ENCODE measurements at regions not wholly inside any gene's neighbourhood (a gene's known extent, or its start where the extent isn't known, plus 50 kb on each side); places are given as distances from the start of the nearest gene placed in this dataset.

- peaks cover 9% of the 10 kb centered on the region for H3K4me1 ChIP-seq (ENCODE audit: control insufficient read depth, low read length)
- H3K27ac ChIP-seq (ENCODE audit: low read depth, low read length) = no peak overlapping the region
- no peaks in the 10 kb centered on the region for H3K27me3 ChIP-seq (ENCODE audit: control insufficient read depth, low read length)
- H3K4me2 ChIP-seq (ENCODE audit: low read length) = no peak overlapping the region
- TF ChIP-seq EZH2phosphoT487 (IDR thresholded peaks at IDR 0.05; ENCODE audit: borderline replicate concordance, low read length) (no peak), CTCF (IDR thresholded peaks at IDR 0.05; ENCODE audit: low read depth, low read length, poor library complexity, severe bottlenecking) (no peak)
- H3K36me3 ChIP-seq (ENCODE audit: control insufficient read depth, low read length) = no peaks in the 10 kb centered on the region
- H3K4me3 ChIP-seq (ENCODE audit: low read length) = no peak overlapping the region
- no peaks in the 10 kb centered on the region for H3K9me2 ChIP-seq (replicated peaks; ENCODE audit: control insufficient read depth, low read length)
- H3K79me2 ChIP-seq (ENCODE audit: control insufficient read depth, low read length) = no peaks in the 10 kb centered on the region
- no peaks in the 10 kb centered on the region for H3K9me3 ChIP-seq (ENCODE audit: control insufficient read depth, insufficient read depth, low read length)
- H3F3A ChIP-seq (ENCODE audit: control insufficient read depth, insufficient read depth) = no peaks in the 10 kb centered on the region
- H4K20me1 ChIP-seq (ENCODE audit: control insufficient read depth, insufficient read depth, low read depth, low read length) = no peaks in the 10 kb centered on the region
These were observed 746.1 kb downstream of the C12orf50 start for GRCh38 chr12:87283111-87283510.

GRCh38 chr12:87280893-87281292 is 748.3 kb downstream of the C12orf50 start:
- Histone ChIP-seq H3K27me3 (ENCODE audit: control insufficient read depth, low read length) (no peaks in the 10 kb centered on the region), H3K36me3 (ENCODE audit: control insufficient read depth, low read length) (no peaks in the 10 kb centered on the region), H3K9me2 (replicated peaks; ENCODE audit: control insufficient read depth, low read length) (no peaks in the 10 kb centered on the region), H3K4me3 (ENCODE audit: low read length) (no peak overlapping the region), H3K27ac (ENCODE audit: low read depth, low read length) (no peak overlapping the region), H3K79me2 (ENCODE audit: control insufficient read depth, low read length) (no peaks in the 10 kb centered on the region), H4K20me1 (ENCODE audit: control insufficient read depth, insufficient read depth, low read depth, low read length) (no peaks in the 10 kb centered on the region), H3K4me1 (ENCODE audit: control insufficient read depth, low read length) (peaks cover 9% of the 10 kb centered on the region), H3K9me3 (ENCODE audit: control insufficient read depth, insufficient read depth, low read length) (no peaks in the 10 kb centered on the region), H3K4me2 (ENCODE audit: low read length) (0 out of 2 replicates have a peak overlapping the region, but pooled peaks have one; percentile 33), H3F3A (ENCODE audit: control insufficient read depth, insufficient read depth) (no peaks in the 10 kb centered on the region)
- no peak for TF ChIP-seq CTCF (IDR thresholded peaks at IDR 0.05; ENCODE audit: low read depth, low read length, poor library complexity, severe bottlenecking)
- TF ChIP-seq EZH2phosphoT487 (IDR thresholded peaks at IDR 0.05; ENCODE audit: borderline replicate concordance, low read length) = no peak

- Histone ChIP-seq H3K9me3 (ENCODE audit: control insufficient read depth, insufficient read depth, low read length) (no peaks in the 10 kb centered on the region), H3K4me1 (ENCODE audit: control insufficient read depth, low read length) (peaks cover 9% of the 10 kb centered on the region), H3K4me3 (ENCODE audit: low read length) (0 out of 2 replicates have a peak overlapping the region, but pooled peaks have one; percentile 5), H3K27me3 (ENCODE audit: control insufficient read depth, low read length) (no peaks in the 10 kb centered on the region), H3K4me2 (ENCODE audit: low read length) (peak overlapping the region; percentile 33; the same call in 1 of the 2 replicates), H3F3A (ENCODE audit: control insufficient read depth, insufficient read depth) (no peaks in the 10 kb centered on the region), H3K79me2 (ENCODE audit: control insufficient read depth, low read length) (no peaks in the 10 kb centered on the region), H3K9me2 (replicated peaks; ENCODE audit: control insufficient read depth, low read length) (no peaks in the 10 kb centered on the region), H4K20me1 (ENCODE audit: control insufficient read depth, insufficient read depth, low read depth, low read length) (no peaks in the 10 kb centered on the region), H3K36me3 (ENCODE audit: control insufficient read depth, low read length) (no peaks in the 10 kb centered on the region), H3K27ac (ENCODE audit: low read depth, low read length) (no peak overlapping the region)
- TF ChIP-seq CTCF (IDR thresholded peaks at IDR 0.05; ENCODE audit: low read depth, low read length, poor library complexity, severe bottlenecking) (no peak), EZH2phosphoT487 (IDR thresholded peaks at IDR 0.05; ENCODE audit: borderline replicate concordance, low read length) (no peak)
These were observed 748.8 kb downstream of the C12orf50 start for GRCh38 chr12:87280356-87280755.

Measured in DOHH2 (cell line).